NCI-H345 (cell line): ENCODE measurements at regions not wholly inside any gene's neighbourhood (a gene's known extent, or its start where the extent isn't known, plus 50 kb on each side); places are given as distances from the start of the nearest gene placed in this dataset.

Experiments used
- DNase-seq: peaks from one replicate; lab custom pipeline; 2025; lab: John Stamatoyannopoulos, UW

DNA sequence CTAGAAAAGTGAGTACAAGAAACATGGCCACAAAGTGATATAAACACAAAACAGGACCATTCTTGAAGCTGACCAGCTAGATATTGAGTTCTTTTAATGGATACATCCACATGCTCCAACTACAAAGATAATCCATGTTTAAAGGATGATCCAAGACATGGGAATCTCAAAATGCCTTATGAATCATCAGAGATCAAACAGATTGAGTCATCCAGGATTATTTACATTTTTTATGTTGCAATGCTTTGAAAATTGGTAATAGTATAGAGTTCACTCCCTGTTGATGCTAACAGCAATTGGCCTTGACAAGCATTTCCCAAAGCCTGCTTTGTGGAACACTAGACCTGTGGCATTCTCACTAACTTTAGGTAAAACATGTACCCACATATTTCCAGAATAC lies 293.0 kb upstream of the TBX3 start:
- no peak for DNase-seq

- no peak for DNase-seq
Measured at GRCh38 chr12:114976372-114976771, 292.4 kb upstream of the TBX3 start.

DNA sequence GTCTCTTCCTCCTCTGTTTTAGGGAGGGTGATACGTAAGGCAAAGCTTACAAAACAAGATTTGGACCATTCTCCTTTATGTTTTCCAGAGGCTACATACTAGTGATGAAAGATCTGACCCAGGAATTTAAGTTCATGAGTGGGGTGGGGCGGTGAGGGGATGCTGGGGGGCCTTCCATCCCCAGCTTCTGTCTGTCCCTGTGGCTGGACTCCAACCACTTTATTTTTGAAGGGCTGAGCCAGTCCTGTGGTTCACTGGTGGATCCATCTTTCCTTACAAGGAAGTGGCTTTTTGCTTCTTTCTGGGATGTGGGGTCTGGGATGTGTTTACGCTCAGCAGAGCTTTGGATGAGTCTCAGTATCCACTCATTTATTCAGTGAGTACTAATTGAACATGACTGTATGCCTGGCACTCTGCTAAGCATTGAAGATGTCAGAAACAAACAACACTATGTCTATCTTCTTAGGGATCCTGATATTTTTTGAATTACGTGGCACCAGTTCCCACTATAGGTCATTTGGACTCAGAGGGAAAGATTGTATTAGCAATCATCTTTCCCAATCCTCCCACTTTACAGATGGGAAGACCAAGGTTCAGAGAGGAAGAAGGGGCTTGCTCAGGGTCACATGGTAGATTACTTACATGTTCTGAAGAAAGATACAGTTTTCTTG lies 291.8 kb upstream of the TBX3 start:
- no peak for DNase-seq

DNA sequence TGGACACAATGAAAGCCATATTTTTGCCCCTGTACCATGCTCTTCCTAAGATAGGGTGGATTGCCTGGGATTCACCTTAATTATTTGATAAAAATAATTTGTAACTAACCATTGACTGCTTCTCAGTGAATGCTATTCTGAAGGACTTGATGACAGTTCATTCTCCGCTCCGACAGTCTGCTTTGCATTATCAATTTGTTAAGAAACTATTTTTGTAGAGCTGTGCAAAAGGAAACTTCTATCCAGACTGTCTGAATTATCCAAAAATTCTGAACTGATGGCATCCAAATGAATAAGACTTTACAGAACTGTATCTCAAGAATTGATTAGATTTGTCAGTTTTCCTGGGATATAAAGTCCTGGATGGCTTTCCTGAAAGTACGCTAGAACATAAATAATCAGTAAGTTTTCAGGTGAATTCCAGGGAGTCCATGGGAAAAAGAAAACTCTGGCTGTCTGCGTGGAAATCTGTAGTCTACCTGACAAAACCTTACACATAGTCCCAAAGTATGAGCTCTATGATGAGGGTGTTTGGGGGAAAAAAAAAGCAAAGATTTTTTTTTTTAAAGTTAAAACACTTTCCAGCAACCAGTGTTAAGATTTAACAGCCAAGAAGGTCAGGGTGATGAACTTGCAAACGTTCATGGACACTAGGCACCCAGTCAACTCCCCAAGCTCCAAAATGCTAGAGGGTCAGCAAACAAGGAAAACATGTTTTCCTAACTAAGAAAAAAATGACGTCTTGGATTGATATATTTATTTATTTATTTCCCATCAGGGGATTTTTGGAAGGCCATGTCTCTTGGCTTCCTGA lies 291.1 kb upstream of the TBX3 start:
- DNase-seq, result no peak

- no peak for DNase-seq
Measured at GRCh38 chr12:114974333-114974732, 290.4 kb upstream of the TBX3 start.

DNA sequence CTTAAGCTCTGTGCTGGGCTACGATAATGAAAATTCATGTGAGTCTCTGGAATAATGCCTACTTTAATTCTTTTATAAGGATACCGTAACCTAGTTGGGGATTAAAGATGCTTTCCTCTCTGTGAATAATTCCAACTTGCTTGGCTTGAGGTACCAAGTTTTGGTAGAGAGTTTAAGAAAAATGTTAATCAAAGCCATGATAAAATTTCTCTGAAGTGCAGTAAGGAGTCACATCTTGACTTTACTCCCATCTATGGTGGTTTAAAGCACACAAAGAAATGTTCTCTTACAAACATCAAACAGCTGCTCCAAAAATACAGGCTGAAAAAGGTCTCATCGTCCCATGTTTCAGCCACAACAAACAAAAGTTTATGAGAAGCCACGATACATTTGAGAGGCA lies 284.8 kb upstream of the TBX3 start:
- DNase-seq, result no peak

GRCh38 chr12:114967151-114967550 lies 283.2 kb upstream of the TBX3 start:
- DNase-seq, result no peak

DNA sequence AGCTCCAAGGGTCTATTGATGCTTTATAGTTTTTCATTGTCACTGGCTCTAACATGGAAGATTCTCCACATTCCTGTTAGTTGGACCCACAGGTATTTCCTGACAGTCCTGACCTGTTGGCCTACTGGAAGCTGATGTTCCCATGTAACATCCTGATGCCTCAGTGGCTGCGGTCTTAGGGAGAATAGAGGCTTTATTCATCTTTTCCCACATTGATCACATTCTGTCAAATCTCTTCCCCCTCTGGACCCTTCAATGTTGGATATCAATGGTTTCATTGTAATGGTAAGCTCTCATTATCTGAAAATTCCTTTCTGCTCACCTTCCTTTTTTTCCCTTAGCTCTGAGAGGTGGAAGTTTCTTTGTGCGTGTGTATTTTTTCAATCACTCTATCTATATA lies 280.9 kb upstream of the TBX3 start:
- DNase-seq, result no peak

- no peak for DNase-seq
Measured at GRCh38 chr12:114963846-114964245, 279.9 kb upstream of the TBX3 start.

DNA sequence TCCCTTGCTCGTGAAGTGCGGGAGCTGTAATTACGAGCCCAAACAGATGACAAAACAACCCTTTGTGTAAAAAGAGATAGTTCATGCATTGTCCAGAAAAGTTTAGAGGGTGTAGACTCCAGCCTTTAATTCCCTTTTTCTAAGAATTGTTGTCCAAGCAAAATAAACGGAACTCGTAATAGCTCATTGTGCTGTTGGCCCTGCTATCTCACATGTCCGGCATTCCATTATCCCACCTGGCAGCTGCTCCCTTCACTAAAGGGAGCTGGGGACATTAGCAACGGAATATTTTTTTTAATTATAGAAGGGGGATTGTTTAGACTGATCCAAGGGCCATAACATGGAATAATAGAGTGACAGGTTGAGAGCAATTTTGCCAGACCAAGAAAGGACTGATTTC lies 277.5 kb upstream of the TBX3 start:
- DNase-seq, result no peak

- no peak for DNase-seq
Measured at GRCh38 chr12:114958538-114958937, 274.6 kb upstream of the TBX3 start.

DNA sequence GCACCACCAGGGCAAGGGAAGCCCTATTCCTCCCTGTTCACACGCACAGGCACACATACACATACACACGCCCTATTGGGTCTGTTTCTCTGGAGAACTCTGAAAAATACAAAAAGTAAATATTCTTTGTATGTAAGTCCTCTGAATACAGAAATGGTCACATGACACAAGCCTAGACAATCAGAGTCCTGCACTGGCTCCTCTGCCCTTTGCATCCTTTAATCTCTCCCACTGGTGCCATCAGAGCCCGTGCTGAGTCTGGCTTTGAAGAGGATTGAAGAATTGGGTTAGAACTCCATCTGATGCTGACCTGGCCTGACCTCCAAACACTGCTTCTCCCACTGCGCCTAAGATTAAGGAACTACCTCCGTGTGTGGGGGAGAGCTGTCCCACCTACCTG lies 273.2 kb upstream of the TBX3 start:
- no peak for DNase-seq

DNA sequence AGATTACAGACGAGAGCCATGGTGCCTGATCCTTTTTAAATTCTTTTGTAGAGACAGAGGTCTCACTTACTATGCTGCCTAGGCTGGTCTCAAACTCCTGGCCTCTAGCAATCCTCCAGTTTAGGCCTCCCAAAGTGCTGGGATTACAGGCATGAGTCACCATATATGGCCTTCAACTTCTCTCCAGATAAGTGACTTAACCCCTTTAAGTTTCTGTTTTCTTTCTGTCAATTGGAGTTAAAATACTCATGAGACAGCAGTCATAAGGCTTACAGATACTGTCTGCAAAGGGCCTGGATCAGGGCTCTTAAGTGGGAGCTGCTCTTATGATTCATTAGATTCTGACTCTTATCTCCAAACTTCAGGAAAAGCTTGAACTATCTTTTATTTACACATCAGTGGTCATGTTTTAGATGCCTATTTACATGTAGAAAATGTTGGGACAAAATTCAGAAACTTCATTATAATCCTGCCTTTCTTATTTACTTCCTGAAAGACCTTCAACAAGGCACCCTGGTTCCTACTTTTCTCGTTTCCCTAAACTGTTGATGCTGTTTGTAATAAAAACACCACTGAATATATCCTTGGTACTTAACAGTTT lies 271.5 kb upstream of the TBX3 start:
- DNase-seq, result no peak

GRCh38 chr12:114954511-114955055 lies 270.6 kb upstream of the TBX3 start:
- no peak for DNase-seq

DNA sequence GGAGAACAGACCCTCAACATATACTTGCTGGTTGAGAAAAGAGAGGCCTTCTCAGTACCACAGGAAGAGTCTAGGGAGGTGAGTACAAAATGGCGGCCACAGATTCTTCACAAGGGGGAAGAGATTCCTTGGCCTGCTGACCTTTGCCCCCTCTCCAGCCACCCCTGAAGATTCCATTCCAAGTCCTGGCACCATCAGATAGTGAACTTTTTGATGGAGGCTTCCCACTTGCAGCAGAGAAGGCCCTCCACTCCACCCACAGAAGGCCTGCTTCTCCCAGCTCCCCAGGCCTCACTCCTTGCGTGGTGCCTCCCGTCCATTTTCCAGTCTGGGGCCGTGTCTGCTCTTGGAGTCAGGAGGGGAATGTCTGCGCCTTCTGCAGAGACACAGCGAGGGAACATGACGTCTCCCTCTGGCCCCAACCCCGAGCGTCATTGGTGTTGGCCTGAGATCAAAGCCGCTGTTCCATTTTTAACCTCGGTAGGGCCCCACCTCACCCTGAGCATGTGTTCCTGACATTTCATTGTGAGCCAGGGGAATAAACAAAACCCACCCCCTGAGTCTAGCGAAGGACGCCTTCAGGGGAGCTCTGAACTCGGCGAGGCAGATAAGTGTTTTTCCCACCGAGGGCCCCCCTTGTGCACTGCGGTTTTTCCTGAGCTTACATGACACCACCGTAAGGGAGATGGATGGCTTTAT lies 268.7 kb upstream of the TBX3 start:
- no peak for DNase-seq

GRCh38 chr12:114949058-114949820 lies 265.3 kb upstream of the TBX3 start:
- DNase-seq, result no peak

- DNase-seq, result no peak
Measured at GRCh38 chr12:114945351-114945750, 261.4 kb upstream of the TBX3 start.

GRCh38 chr12:114944736-114945135 lies 260.8 kb upstream of the TBX3 start:
- DNase-seq, result no peak

- DNase-seq, result no peak
Measured at GRCh38 chr12:114943601-114944000, 259.6 kb upstream of the TBX3 start.

DNA sequence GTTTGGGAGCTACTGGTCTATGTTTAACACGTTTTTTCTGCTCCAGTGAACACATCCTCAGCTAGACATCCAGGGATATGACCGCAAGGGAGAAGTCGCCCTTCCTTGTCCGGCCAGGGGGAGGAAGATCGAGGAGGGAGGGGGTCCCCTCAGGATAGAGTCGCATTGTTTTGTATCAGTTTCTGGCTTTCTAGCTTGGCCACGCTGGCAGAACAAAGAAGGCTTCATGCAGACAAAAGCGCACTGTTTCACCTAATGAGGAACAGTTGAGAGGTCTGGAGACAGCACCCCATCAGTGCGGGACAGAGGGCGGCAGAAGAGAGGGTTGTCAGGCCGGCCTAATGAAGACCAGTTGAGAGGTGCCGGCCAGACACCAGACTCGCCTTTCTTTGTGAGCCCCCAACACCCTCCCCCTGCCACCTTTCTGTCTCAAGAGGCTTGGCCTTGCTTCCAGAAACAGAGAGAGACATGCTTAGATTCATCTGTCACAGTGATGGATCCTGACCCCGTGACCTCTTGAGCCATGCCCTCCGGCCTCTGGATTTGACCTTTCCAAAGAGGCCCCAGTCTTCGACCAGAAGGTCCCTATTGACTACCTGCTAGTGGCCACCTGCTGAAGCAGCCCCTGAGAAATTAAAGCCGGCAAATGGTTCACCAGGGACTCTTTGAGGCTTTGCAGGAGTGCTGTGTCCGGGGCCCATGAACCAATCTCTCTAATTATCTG lies 254.7 kb upstream of the TBX3 start:
- no peak for DNase-seq
